Breast epithelium (tissue), 4 donors: ENCODE measurements at regions not wholly inside any gene's neighbourhood (a gene's known extent, or its start where the extent isn't known, plus 50 kb on each side); places are given as distances from the start of the nearest gene placed in this dataset.

Source experiments
- DNase-seq, 2 donors: peaks; one replicate each; pipeline ENCODE4 v3.0.0-alpha.2; 2019; ENCODE audit warnings: low spot score in 2 of 2
- H3K27ac ChIP-seq, 2 donors: fragments of 200-600 bp; sonication (generic) in 1 of 2; one replicate each; pipeline ENCODE4 v1.5.1; 2016 to 2019; ENCODE audit warnings: mild to moderate bottlenecking in 1 of 2
- H3K27me3 ChIP-seq, 2 donors: fragments of 200-600 bp; sonication (generic) in 1 of 2; one replicate each; pipeline versions ENCODE4 v1.5.1 to v1.6.0; 2017 to 2019; ENCODE audit warnings: control low read depth in 1 of 2, mild to moderate bottlenecking in 1 of 2
- H3K36me3 ChIP-seq: fragments of 200-600 bp; one replicate; pipeline ENCODE4 v1.5.1; 2019
- H3K4me1 ChIP-seq, 2 donors: fragments of 200-600 bp; sonication (generic); one replicate each; pipeline ENCODE4 v1.5.1; 2016 to 2019; ENCODE audit warnings: control low read depth in 1 of 2
- H3K4me3 ChIP-seq, 3 donors: fragments of 200-600 bp; sonication (generic); 1 replicate in 2 of 3; 2 replicates in 1 of 3; pipeline ENCODE4 v1.5.1; 2016 to 2019; ENCODE audit warnings: mild to moderate bottlenecking in 3 of 3, moderate library complexity in 2 of 3
- H3K9me3 ChIP-seq, 2 donors: fragments of 200-600 bp; sonication (generic) in 1 of 2; one replicate each; pipeline ENCODE4 v1.5.1; 2016 to 2019; ENCODE audit warnings: control low read depth in 1 of 2
- CTCF ChIP-seq, 3 donors: fragments of 450-650 bp; IDR thresholded peaks; one replicate each; pipeline ENCODE4 v1.5.1; 2016 to 2017; ENCODE audit warnings: antibody characterized with exemption in 3 of 3, mild to moderate bottlenecking in 3 of 3, moderate library complexity in 3 of 3
- POLR2A ChIP-seq: fragments of 450-650 bp; IDR thresholded peaks from one replicate; pipeline ENCODE4 v1.6.1; 2016; ENCODE audit warnings: antibody characterized with exemption, mild to moderate bottlenecking, moderate library complexity
- POLR2AphosphoS5 ChIP-seq, 3 donors: sonication (generic); formaldehyde crosslinking; IDR thresholded peaks; one replicate each; pipeline ENCODE4 v1.6.1; 2017; ENCODE audit warnings: antibody characterized with exemption in 3 of 3
- intact Hi-C: fragments of 100-400 bp; cut with DNase I; formaldehyde crosslinking; loops from one replicate; pipeline ENCODE4 v1.15.1; 2023; ENCODE audit warnings: low total_unique reads

- intact Hi-C loops: no loop called here
- no peaks in the 10 kb centered on the region for H3K9me3 ChIP-seq
- no peak for DNase-seq
- H3K27ac ChIP-seq: no peak overlapping the region
- no peaks in the 10 kb centered on the region for H3K27me3 ChIP-seq
- no peak overlapping the region for H3K4me3 ChIP-seq
- H3K36me3 ChIP-seq: no peaks in the 10 kb centered on the region
- no peaks in the 10 kb centered on the region for H3K4me1 ChIP-seq
- no peak for TF ChIP-seq POLR2A
- TF ChIP-seq CTCF (IDR thresholded peaks at IDR 0.05): no peak
- no peak for TF ChIP-seq POLR2AphosphoS5 (IDR thresholded peaks at IDR 0.05)
Observed at GRCh38 chr5:168052686-168053085, 238.8 kb upstream of the WWC1 start.

- no peak for TF ChIP-seq POLR2A
- no peak for TF ChIP-seq POLR2AphosphoS5 (IDR thresholded peaks at IDR 0.05)
- TF ChIP-seq CTCF (IDR thresholded peaks at IDR 0.05): no peak
- intact Hi-C loops: no loop called here
- Histone ChIP-seq H3K27me3 (no peaks in the 10 kb centered on the region), H3K4me1 (no peaks in the 10 kb centered on the region), H3K4me3 (no peak overlapping the region), H3K27ac (no peak overlapping the region), H3K9me3 (no peaks in the 10 kb centered on the region), H3K36me3 (no peaks in the 10 kb centered on the region)
- no peak for DNase-seq
Observed at GRCh38 chr5:168054091-168054490, 237.4 kb upstream of the WWC1 start.

- Histone ChIP-seq H3K27ac (no peak overlapping the region), H3K4me1 (no peaks in the 10 kb centered on the region), H3K9me3 (no peaks in the 10 kb centered on the region), H3K36me3 (no peaks in the 10 kb centered on the region), H3K4me3 (no peak overlapping the region), H3K27me3 (no peaks in the 10 kb centered on the region)
- no peak for TF ChIP-seq POLR2A
- no peak for TF ChIP-seq POLR2AphosphoS5 (IDR thresholded peaks at IDR 0.05)
- no peak for TF ChIP-seq CTCF (IDR thresholded peaks at IDR 0.05)
- no peak for DNase-seq
- intact Hi-C loops: no loop called here
Observed at GRCh38 chr5:168055141-168055683, 236.2 kb upstream of the WWC1 start.

GRCh38 chr5:168055961-168056360 is 235.5 kb upstream of the WWC1 start:
- Histone ChIP-seq H3K27me3 (no peaks in the 10 kb centered on the region), H3K4me3 (no peak overlapping the region), H3K27ac (no peak overlapping the region), H3K4me1 (no peaks in the 10 kb centered on the region), H3K9me3 (no peaks in the 10 kb centered on the region), H3K36me3 (no peaks in the 10 kb centered on the region)
- intact Hi-C loops: no loop called here
- DNase-seq: no peak
- TF ChIP-seq CTCF (IDR thresholded peaks at IDR 0.05): no peak
- TF ChIP-seq POLR2A: no peak

- no peak overlapping the region for H3K4me3 ChIP-seq
- no peaks in the 10 kb centered on the region for H3K9me3 ChIP-seq
- no peaks in the 10 kb centered on the region for H3K27me3 ChIP-seq
- no peak for DNase-seq
- TF ChIP-seq POLR2A (no peak), POLR2AphosphoS5 (IDR thresholded peaks at IDR 0.05) (no peak), CTCF (IDR thresholded peaks at IDR 0.05) (no peak)
- no peaks in the 10 kb centered on the region for H3K4me1 ChIP-seq
- no peaks in the 10 kb centered on the region for H3K36me3 ChIP-seq
- intact Hi-C loops: no loop called here
- no peak overlapping the region for H3K27ac ChIP-seq
Observed at GRCh38 chr5:168056499-168057182, 234.8 kb upstream of the WWC1 start.
